HCT116 (cell line): ENCODE measurements at regions not wholly inside any gene's neighbourhood (a gene's known extent, or its start where the extent isn't known, plus 50 kb on each side); places are given as distances from the start of the nearest gene placed in this dataset.

ENCODE experiments used
- ATAC-seq: fragments of 200-7000 bp; cut with Tn5 transposase; 2 replicates; pipeline ENCODE4 v1.9.1; 2020; ENCODE audit warnings: mild to moderate bottlenecking, moderate library complexity
- BruUV-seq: library from RNA; stranded (reverse); fragments of 400-500 nt; replicated peaks from 2 replicates; lab custom pipeline; 2021; lab: Mats Ljungman, UMichigan
- CTCF ChIA-PET: fragments of 300-600 bp; sonication (Branson Sonifier 250); formaldehyde crosslinking; loops from one replicate; lab custom pipeline; 2021; ENCODE audit warnings: antibody characterized with exemption; lab: Charles Lee
- POLR2A ChIA-PET: fragments of 300-600, 350-600 bp; sonication (Branson Sonifier 250); formaldehyde crosslinking; loops from one replicate; lab custom pipeline; 2021; ENCODE audit warnings: antibody characterized with exemption; lab: Charles Lee
- RAD21 ChIA-PET, 2 experiments: fragments of 300-600 bp; sonication (Branson Sonifier 250); formaldehyde crosslinking; loops; one replicate each; lab custom pipeline; 2023; ENCODE audit warnings: low total read pairs in 2 of 2; ENCODE audit not compliant: uncharacterized antibody in 2 of 2, unreplicated experiment in 2 of 2, low non-redundant PET in 1 of 2; lab: Charles Lee
- DNase-seq: peaks from one replicate; pipeline ENCODE4 v3.0.0-alpha.2; 2010; ENCODE audit warnings: low read depth, low spot score
- H2AFZ ChIP-seq: fragments of 200-600 bp; shearing (Covaris generic), sonication (generic); 2 replicates; pipeline ENCODE4 v1.6.1; 2017; ENCODE audit warnings: low read depth, mixed run types, mixed read lengths, antibody characterized with exemption, low read length; ENCODE audit not compliant: poor library complexity, severe bottlenecking
- H3K27ac ChIP-seq: 2 replicates; pipeline ENCODE4 v1.5.1; 2012; ENCODE audit warnings: low read depth, low read length
- H3K27me3 ChIP-seq: fragments of 200-600 bp; sonication (generic); 2 replicates; pipeline ENCODE4 v1.6.1; 2016; ENCODE audit warnings: mixed run types, low read length, mixed read lengths; ENCODE audit not compliant: insufficient read depth
- H3K36me3 ChIP-seq, 2 experiments: fragments of 200-500 bp in 1 of 2; fragments of 200-600 bp in 1 of 2; sonication (Bioruptor generic) in 1 of 2; sonication (generic) in 1 of 2; 2 replicates each; pipeline versions ENCODE4 v1.5.1 to v1.6.1; 2014 to 2016; ENCODE audit warnings: low read length in 2 of 2, inconsistent platforms in 1 of 2, mixed read lengths in 1 of 2, mixed run types in 1 of 2; ENCODE audit not compliant: insufficient read depth in 2 of 2, control insufficient read depth in 1 of 2
- H3K4me1 ChIP-seq, 2 experiments: fragments of 200-600 bp in 1 of 2; sonication (generic) in 1 of 2; 2 replicates each; pipeline versions ENCODE4 v1.5.1 to v1.6.1; 2012 to 2017; ENCODE audit warnings: low read length in 2 of 2, inconsistent platforms in 1 of 2, mild to moderate bottlenecking in 1 of 2, mixed read lengths in 1 of 2, mixed run types in 1 of 2, moderate library complexity in 1 of 2; ENCODE audit not compliant: insufficient read depth in 2 of 2, control insufficient read depth in 1 of 2
- H3K4me2 ChIP-seq: fragments of 200-600 bp; sonication (generic); 2 replicates; pipeline ENCODE4 v1.6.1; 2017; ENCODE audit warnings: mixed run types, low read length, mixed read lengths
- H3K4me3 ChIP-seq, 2 experiments: fragments of 200-600 bp in 1 of 2; sonication (generic) in 1 of 2; replicated peaks in 1 of 2; 2 replicates each; pipeline ENCODE4 v1.5.1; 2011 to 2016; ENCODE audit warnings: low read length in 2 of 2, control low read depth in 1 of 2, low read depth in 1 of 2, mild to moderate bottlenecking in 1 of 2, mixed read lengths in 1 of 2, mixed run types in 1 of 2
- H3K79me2 ChIP-seq: fragments of 200-600 bp; sonication (generic); 2 replicates; pipeline ENCODE4 v1.6.1; 2017; ENCODE audit warnings: mild to moderate bottlenecking, mixed run types, low read length, moderate library complexity, mixed read lengths; ENCODE audit not compliant: insufficient read depth
- H3K9ac ChIP-seq: fragments of 200-600 bp; sonication (generic); 2 replicates; pipeline ENCODE4 v1.6.1; 2016; ENCODE audit warnings: low read length, mixed read lengths
- H3K9me2 ChIP-seq: fragments of 200-600 bp; sonication (generic), shearing (Covaris generic); 2 replicates; pipeline ENCODE4 v1.6.1; 2017; ENCODE audit warnings: mixed run types, mild to moderate bottlenecking, moderate library complexity; ENCODE audit not compliant: insufficient read depth
- H3K9me3 ChIP-seq, 2 experiments: fragments of 200-500 bp in 1 of 2; fragments of 200-600 bp in 1 of 2; sonication (Bioruptor generic) in 1 of 2; sonication (generic) in 1 of 2; 2 replicates each; pipeline ENCODE4 v1.6.1; 2014 to 2017; ENCODE audit warnings: low read length in 2 of 2, mixed read lengths in 2 of 2, inconsistent platforms in 1 of 2, low read depth in 1 of 2, mild to moderate bottlenecking in 1 of 2, mixed run types in 1 of 2, moderate library complexity in 1 of 2; ENCODE audit not compliant: control insufficient read depth in 1 of 2, insufficient read depth in 1 of 2
- H4K20me1 ChIP-seq: fragments of 200-600 bp; sonication (generic), shearing (Covaris generic); 2 replicates; pipeline ENCODE4 v1.6.1; 2017; ENCODE audit warnings: mixed run types, mild to moderate bottlenecking, moderate library complexity; ENCODE audit not compliant: insufficient read depth
- ATF3 ChIP-seq: IDR thresholded peaks from 2 replicates; pipeline ENCODE4 v1.6.1; 2012
- CEBPB ChIP-seq: IDR thresholded peaks from 2 replicates; pipeline ENCODE4 v1.6.1; 2012; ENCODE audit warnings: low read depth
- CTCF ChIP-seq, 3 experiments: fragments of 200-600 bp in 1 of 3; sonication (generic) in 1 of 3; IDR thresholded peaks in 2 of 3; conservative IDR thresholded peaks in 1 of 3; 2 replicates each; pipeline ENCODE4 v1.5.1; 2012 to 2017; ENCODE audit warnings: low read depth in 2 of 3, low read length in 2 of 3, antibody characterized with exemption in 1 of 3, borderline replicate concordance in 1 of 3, control low read depth in 1 of 3, mild to moderate bottlenecking in 1 of 3, mixed read lengths in 1 of 3, mixed run types in 1 of 3, moderate library complexity in 1 of 3; ENCODE audit not compliant: insufficient read depth in 1 of 3
- EGR1 ChIP-seq: IDR thresholded peaks from 2 replicates; pipeline ENCODE4 v1.6.1; 2012; ENCODE audit warnings: low read depth
- ELF1 ChIP-seq: IDR thresholded peaks from 2 replicates; pipeline ENCODE4 v1.6.1; 2012; ENCODE audit warnings: low read depth, borderline replicate concordance
- EZH2 ChIP-seq: fragments of 200-600 bp; sonication (generic); IDR thresholded peaks from 2 replicates; pipeline ENCODE4 v1.6.1; 2017; ENCODE audit warnings: antibody characterized with exemption, mixed run types
- EZH2phosphoT487 ChIP-seq: fragments of 200-600 bp; IDR thresholded peaks from 2 replicates; pipeline ENCODE4 v1.6.1; 2018; ENCODE audit warnings: antibody characterized with exemption, borderline replicate concordance
- JUND ChIP-seq: IDR thresholded peaks from 2 replicates; pipeline ENCODE4 v1.6.1; 2012
- MAX ChIP-seq: IDR thresholded peaks from 2 replicates; pipeline ENCODE4 v1.6.1; 2012
- POLR2A ChIP-seq: IDR thresholded peaks from 2 replicates; pipeline ENCODE4 v1.7.0; 2011; ENCODE audit warnings: borderline replicate concordance; ENCODE audit not compliant: insufficient read depth, insufficient read length; ENCODE audit errors: extremely low read depth
- POLR2AphosphoS5 ChIP-seq: IDR thresholded peaks from 2 replicates; pipeline ENCODE4 v1.6.1; 2011; ENCODE audit warnings: mild to moderate bottlenecking, low read depth, low read length, moderate library complexity
- RAD21 ChIP-seq: IDR thresholded peaks from 2 replicates; pipeline ENCODE4 v1.6.1; 2012; ENCODE audit warnings: low read depth, mild to moderate bottlenecking
- SP1 ChIP-seq: IDR thresholded peaks from 2 replicates; pipeline ENCODE4 v1.6.1; 2012; ENCODE audit warnings: low read depth
- SRF ChIP-seq: IDR thresholded peaks from 2 replicates; pipeline ENCODE4 v1.6.1; 2012; ENCODE audit warnings: low read depth
- TCF7L2 ChIP-seq: IDR thresholded peaks from 2 replicates; pipeline ENCODE4 v1.7.0; 2011; ENCODE audit warnings: borderline replicate concordance, inconsistent platforms; ENCODE audit not compliant: insufficient read depth, insufficient read length; ENCODE audit errors: extremely low read depth
- ZFX ChIP-seq: fragments of 450-650 bp; IDR thresholded peaks from 2 replicates; pipeline ENCODE4 v1.6.1; 2017
- ZNF274 ChIP-seq: fragments of 200-500 bp; sonication (Bioruptor generic); IDR thresholded peaks from 2 replicates; pipeline ENCODE4 v1.6.1; 2014; ENCODE audit warnings: mild to moderate bottlenecking, low read depth, low read length, inconsistent platforms
- intact Hi-C: fragments of 100-400 bp; cut with micrococcal nuclease; formaldehyde crosslinking; loops from 2 replicates; pipeline ENCODE4 v1.10.0; 2022

GRCh38 chr6:119848696-119849095, 499.1 kb upstream of the MAN1A1 start:
- Histone ChIP-seq H3K9me3 (no peaks in the 10 kb centered on the region), H3K4me3 (no peak overlapping the region), H3K27ac (no peak overlapping the region), H3K36me3 (no peaks in the 10 kb centered on the region), H4K20me1 (no peaks in the 10 kb centered on the region), H3K9me2 (no peaks in the 10 kb centered on the region), H3K4me1 (no peaks in the 10 kb centered on the region), H3K4me2 (no peak overlapping the region), H3K9ac (no peak overlapping the region), H2AFZ (no peak overlapping the region), H3K79me2 (no peaks in the 10 kb centered on the region), H3K27me3 (no peaks in the 10 kb centered on the region)
- RAD21 ChIA-PET, result no interaction called here
- no TSS peak for BruUV-seq
- no peak for ATAC-seq
- CTCF ChIA-PET, result no interaction called here
- intact Hi-C loops, result no loop called here
- TF ChIP-seq JUND, result no peak
- TF ChIP-seq EZH2phosphoT487, result no peak
- TF ChIP-seq RAD21, result no peak
- no peak for TF ChIP-seq EZH2
- no peak for TF ChIP-seq ELF1
- no peak for TF ChIP-seq ZFX
- TF ChIP-seq TCF7L2, result no peak
- TF ChIP-seq EGR1, result no peak
- no peak for TF ChIP-seq POLR2A
- TF ChIP-seq SRF, result no peak
- TF ChIP-seq CEBPB, result no peak
- no peak for TF ChIP-seq ATF3
- TF ChIP-seq SP1, result no peak
- TF ChIP-seq CTCF (IDR thresholded peaks at IDR 0.05 in 2 of 3, conservative IDR thresholded peaks at IDR 0.05 in 1 of 3; ENCODE audit: borderline replicate concordance in 1 of 3, insufficient read depth in 1 of 3, low read depth in 2 of 3, low read length in 2 of 3), result no peak
- no peak for TF ChIP-seq ZNF274
- no peak for TF ChIP-seq MAX
- no peak for TF ChIP-seq POLR2AphosphoS5
- DNase-seq, result no peak
- POLR2A ChIA-PET, result interaction anchor here (1.3 kb wide), 1 partner anchor 15 kb away, joined by 4 read pairs; no protein-coding TSS in a partner anchor
